HG02763 (cell line): ENCODE measurements at regions not wholly inside any gene's neighbourhood (a gene's known extent, or its start where the extent isn't known, plus 50 kb on each side); places are given as distances from the start of the nearest gene placed in this dataset.

Experiments used
- ATAC-seq: cut with Tn5 transposase; IDR thresholded peaks from one replicate; pipeline ENCODE4 v1.9.1; 2021; ENCODE audit warnings: mild to moderate bottlenecking, moderate library complexity; ENCODE audit not compliant: unreplicated experiment

- no peak for ATAC-seq
Measured at GRCh38 chr21:16342932-16343331, 613.1 kb downstream of the USP25 start.

GRCh38 chr21:16343776-16344175, 614.0 kb downstream of the USP25 start:
- ATAC-seq = no peak

GRCh38 chr21:16345757-16346156, 616.0 kb downstream of the USP25 start:
- no peak for ATAC-seq

- no peak for ATAC-seq
Measured at GRCh38 chr21:16347223-16347622, 617.4 kb downstream of the USP25 start.

- ATAC-seq = no peak
Measured at GRCh38 chr21:16353764-16354163, 624.0 kb downstream of the USP25 start.

- ATAC-seq = no peak
Measured at GRCh38 chr21:16357994-16358393, 628.2 kb downstream of the USP25 start.

GRCh38 chr21:16358784-16359183, 629.0 kb downstream of the USP25 start:
- no peak for ATAC-seq

GRCh38 chr21:16363100-16363499, 633.3 kb downstream of the USP25 start:
- no peak for ATAC-seq

GRCh38 chr21:16363518-16363917, 633.7 kb downstream of the USP25 start:
- ATAC-seq = no peak

GRCh38 chr21:16366207-16366606, 636.4 kb downstream of the USP25 start:
- ATAC-seq = no peak

- no peak for ATAC-seq
Measured at GRCh38 chr21:16367079-16367478, 637.3 kb downstream of the USP25 start.

GRCh38 chr21:16370186-16370585, 640.4 kb downstream of the USP25 start:
- no peak for ATAC-seq

- ATAC-seq = no peak
Measured at GRCh38 chr21:16372586-16372985, 642.8 kb downstream of the USP25 start.

GRCh38 chr21:16376673-16377072, 646.9 kb downstream of the USP25 start:
- ATAC-seq = no peak

GRCh38 chr21:16377120-16377658, 647.4 kb downstream of the USP25 start:
- no peak for ATAC-seq

GRCh38 chr21:16377857-16378256, 648.1 kb downstream of the USP25 start:
- ATAC-seq = no peak

- ATAC-seq = no peak
Measured at GRCh38 chr21:16378525-16378924, 648.7 kb downstream of the USP25 start.

- no peak for ATAC-seq
Measured at GRCh38 chr21:16388291-16388690, 658.5 kb downstream of the USP25 start.

- no peak for ATAC-seq
Measured at GRCh38 chr21:16388911-16389560, 659.3 kb downstream of the USP25 start.

GRCh38 chr21:16389643-16390042, 659.9 kb downstream of the USP25 start:
- ATAC-seq = no peak

- no peak for ATAC-seq
Measured at GRCh38 chr21:16395285-16395684, 665.5 kb downstream of the USP25 start.

- no peak for ATAC-seq
Measured at GRCh38 chr21:16402752-16403151, 673.0 kb downstream of the USP25 start.

GRCh38 chr21:16404776-16405175, 675.0 kb downstream of the USP25 start:
- ATAC-seq = no peak
